Mammary epithelial cell (primary cell): ENCODE measurements at regions not wholly inside any gene's neighbourhood (a gene's known extent, or its start where the extent isn't known, plus 50 kb on each side); places are given as distances from the start of the nearest gene placed in this dataset.

Experiments used
- EZH2 ChIP-seq: IDR thresholded peaks from 2 replicates; pipeline ENCODE4 v1.6.1; 2012; ENCODE audit warnings: low read length, inconsistent platforms, borderline replicate concordance
- TF ChIP-seq, protein P1 (sequence below), 2 donors: IDR thresholded peaks in 1 of 2; conservative IDR thresholded peaks in 1 of 2; 2 replicates each; pipeline ENCODE4 v1.5.1; 2011 to 2012; ENCODE audit warnings: inconsistent platforms in 2 of 2, low read length in 2 of 2, mild to moderate bottlenecking in 2 of 2, control low read depth in 1 of 2, low read depth in 1 of 2; ENCODE audit not compliant: insufficient read depth in 1 of 2; ENCODE audit errors: extremely low read depth in 1 of 2

DNA sequence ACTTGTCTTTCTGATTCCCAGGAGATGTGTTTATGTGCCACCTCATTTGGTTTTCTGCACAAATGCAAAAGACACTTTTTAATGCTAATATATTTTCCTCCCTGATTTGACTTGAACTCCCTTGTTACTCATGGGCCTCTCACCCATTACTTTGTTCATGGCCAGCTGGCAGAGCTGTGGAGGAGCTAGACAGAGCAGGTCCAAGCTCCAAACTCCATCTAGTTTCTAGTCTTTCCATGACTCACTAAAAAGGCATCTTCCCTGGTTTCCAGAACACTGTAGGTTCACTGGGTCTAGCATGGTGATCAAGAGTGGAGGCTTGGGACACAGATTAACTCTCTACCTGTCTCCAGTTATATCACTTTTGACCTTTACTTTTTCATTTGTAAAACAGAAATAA, 161.0 kb upstream of the SLC28A3 start:
- TF ChIP-seq, protein P1, sequence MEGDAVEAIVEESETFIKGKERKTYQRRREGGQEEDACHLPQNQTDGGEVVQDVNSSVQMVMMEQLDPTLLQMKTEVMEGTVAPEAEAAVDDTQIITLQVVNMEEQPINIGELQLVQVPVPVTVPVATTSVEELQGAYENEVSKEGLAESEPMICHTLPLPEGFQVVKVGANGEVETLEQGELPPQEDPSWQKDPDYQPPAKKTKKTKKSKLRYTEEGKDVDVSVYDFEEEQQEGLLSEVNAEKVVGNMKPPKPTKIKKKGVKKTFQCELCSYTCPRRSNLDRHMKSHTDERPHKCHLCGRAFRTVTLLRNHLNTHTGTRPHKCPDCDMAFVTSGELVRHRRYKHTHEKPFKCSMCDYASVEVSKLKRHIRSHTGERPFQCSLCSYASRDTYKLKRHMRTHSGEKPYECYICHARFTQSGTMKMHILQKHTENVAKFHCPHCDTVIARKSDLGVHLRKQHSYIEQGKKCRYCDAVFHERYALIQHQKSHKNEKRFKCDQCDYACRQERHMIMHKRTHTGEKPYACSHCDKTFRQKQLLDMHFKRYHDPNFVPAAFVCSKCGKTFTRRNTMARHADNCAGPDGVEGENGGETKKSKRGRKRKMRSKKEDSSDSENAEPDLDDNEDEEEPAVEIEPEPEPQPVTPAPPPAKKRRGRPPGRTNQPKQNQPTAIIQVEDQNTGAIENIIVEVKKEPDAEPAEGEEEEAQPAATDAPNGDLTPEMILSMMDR (conservative IDR thresholded peaks at IDR 0.05 in 1 of 2, IDR thresholded peaks at IDR 0.05 in 1 of 2; ENCODE audit: extremely low read depth in 1 of 2, insufficient read depth in 1 of 2, low read depth in 1 of 2, low read length in 2 of 2): no peak
- TF ChIP-seq EZH2: no peak
